RWPE1 (cell line): ENCODE measurements at regions not wholly inside any gene's neighbourhood (a gene's known extent, or its start where the extent isn't known, plus 50 kb on each side); places are given as distances from the start of the nearest gene placed in this dataset.

ENCODE experiments used
- CTCF ChIA-PET: fragments of 350-600 bp; sonication (Branson Sonifier 250); formaldehyde crosslinking; extraction: SDS; loops from one replicate; lab custom pipeline; 2021; lab: Yijun Ruan, JAX
- POLR2A ChIA-PET: fragments of 400-600 bp; formaldehyde crosslinking; extraction: SDS; loops from one replicate; lab custom pipeline; 2020; ENCODE audit warnings: antibody characterized with exemption; ENCODE audit not compliant: low non-redundant PET; lab: Yijun Ruan, JAX
- DNase-seq: peaks from one replicate; pipeline ENCODE4 v3.0.0; 2012; ENCODE audit warnings: low spot score
- H3K27ac ChIP-seq: fragments of 450-650 bp; 2 replicates; pipeline ENCODE4 v1.5.1; 2017
- TF ChIP-seq, protein P1 (sequence below): fragments of 450-650 bp; conservative IDR thresholded peaks from 2 replicates; pipeline ENCODE4 v1.5.1; 2017; ENCODE audit warnings: low read depth, mild to moderate bottlenecking

DNA sequence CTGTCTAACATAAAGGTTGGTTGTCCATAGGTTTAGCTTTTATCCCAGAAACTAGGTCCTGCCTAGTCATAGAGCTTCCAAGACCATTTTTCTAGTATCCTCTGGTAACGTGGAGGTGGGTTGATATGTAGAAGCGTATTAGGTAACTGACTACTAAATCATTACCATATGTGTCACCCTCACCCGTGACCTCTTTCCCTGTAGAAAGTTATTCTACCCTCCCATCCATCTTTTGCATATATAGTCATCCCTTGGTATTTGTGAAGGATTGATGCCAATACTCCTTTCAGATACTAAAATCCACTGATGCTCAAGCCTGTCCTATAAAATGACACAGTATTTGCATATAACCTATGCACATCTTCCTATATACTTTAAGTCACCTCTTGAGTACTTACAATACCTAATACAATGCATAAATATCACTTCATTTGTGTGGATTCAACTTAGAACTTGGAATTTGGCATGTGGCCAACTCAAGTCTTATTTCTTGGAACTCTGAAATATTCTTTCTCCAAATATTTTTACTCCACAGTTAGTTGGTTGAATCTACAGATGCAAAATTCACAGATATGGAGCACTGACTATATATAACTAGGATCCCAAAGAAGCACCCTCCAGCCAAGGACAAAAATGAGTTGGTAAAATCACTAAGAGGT is 497.0 kb upstream of the TENM4 start:
- DNase-seq = no peak

DNA sequence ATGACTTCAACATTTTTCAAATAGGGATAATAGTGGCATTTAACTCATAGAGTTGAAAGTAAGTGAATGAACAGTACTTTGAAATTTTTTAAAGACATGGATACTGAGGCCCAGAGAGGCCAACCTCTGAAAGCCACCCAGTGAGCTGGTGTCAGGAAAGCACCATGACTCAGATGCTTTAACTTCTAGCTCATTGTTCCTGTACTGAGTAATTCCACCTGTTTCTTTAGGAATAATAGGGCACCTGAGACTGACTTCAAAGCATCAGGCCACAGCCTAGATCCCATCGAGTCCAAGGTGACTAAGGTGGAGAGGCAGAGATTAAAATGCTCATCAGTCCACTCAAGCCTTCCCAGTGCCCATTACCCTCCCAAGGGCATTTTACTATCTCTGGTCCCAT is 491.8 kb upstream of the TENM4 start:
- POLR2A ChIA-PET = no interaction called here
- DNase-seq = no peak
- TF ChIP-seq, protein P1, sequence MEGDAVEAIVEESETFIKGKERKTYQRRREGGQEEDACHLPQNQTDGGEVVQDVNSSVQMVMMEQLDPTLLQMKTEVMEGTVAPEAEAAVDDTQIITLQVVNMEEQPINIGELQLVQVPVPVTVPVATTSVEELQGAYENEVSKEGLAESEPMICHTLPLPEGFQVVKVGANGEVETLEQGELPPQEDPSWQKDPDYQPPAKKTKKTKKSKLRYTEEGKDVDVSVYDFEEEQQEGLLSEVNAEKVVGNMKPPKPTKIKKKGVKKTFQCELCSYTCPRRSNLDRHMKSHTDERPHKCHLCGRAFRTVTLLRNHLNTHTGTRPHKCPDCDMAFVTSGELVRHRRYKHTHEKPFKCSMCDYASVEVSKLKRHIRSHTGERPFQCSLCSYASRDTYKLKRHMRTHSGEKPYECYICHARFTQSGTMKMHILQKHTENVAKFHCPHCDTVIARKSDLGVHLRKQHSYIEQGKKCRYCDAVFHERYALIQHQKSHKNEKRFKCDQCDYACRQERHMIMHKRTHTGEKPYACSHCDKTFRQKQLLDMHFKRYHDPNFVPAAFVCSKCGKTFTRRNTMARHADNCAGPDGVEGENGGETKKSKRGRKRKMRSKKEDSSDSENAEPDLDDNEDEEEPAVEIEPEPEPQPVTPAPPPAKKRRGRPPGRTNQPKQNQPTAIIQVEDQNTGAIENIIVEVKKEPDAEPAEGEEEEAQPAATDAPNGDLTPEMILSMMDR = no peak
- H3K27ac ChIP-seq = no peak overlapping the region
- CTCF ChIA-PET = no interaction called here

More for the DNA sequence above, 497.0 kb upstream of the TENM4 start:
- POLR2A ChIA-PET = no interaction called here
- no peak overlapping the region for H3K27ac ChIP-seq
- CTCF ChIA-PET = no interaction called here
- TF ChIP-seq, protein P1 = no peak

DNA sequence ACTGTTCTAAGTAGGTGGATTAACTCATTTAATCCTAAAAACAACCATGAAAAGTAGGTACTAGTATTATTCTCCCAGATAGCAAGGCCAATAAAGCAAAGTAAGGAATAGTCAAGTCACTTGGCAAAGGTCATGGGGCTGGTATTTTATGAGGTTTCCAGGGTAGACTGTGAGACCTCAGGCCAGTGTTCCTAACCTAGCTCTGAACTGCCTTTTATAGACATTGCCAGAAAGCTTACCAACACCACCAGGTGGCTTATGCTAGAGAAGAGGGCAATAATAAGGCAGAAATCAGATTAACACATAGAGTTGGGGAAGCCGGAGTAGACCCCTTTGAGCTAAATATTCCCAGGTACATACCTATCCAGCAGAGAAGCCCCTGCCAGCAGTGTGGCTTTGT is 490.9 kb upstream of the TENM4 start:
- POLR2A ChIA-PET = no interaction called here
- TF ChIP-seq, protein P1 = no peak
- H3K27ac ChIP-seq = no peak overlapping the region
- CTCF ChIA-PET = interaction anchor here (0.5 to 0.7 kb wide), 2 partner anchors 102 to 278 kb away, joined by 3 to 8 read pairs; no protein-coding TSS in a partner anchor
- no peak for DNase-seq

DNA sequence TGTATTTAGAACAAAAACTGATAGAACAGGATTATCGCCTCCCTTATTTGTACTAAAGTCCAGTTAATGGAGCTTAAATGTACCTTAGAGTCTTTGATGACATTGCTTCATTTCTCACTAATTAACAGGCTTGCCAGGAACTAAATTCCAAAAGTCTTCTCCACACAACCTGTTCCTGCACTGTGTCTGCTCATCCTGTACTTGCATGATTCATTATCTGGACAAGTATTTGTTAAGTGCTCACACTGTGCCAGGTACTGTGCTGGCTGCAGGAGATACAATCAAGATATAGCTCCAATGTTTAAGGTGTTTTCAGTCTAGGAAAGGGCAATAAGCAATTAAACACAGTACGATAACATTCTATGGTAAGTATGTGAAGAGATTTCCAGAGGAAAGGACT is 485.9 kb upstream of the TENM4 start:
- CTCF ChIA-PET = no interaction called here
- TF ChIP-seq, protein P1 = no peak
- DNase-seq = no peak
- no peak overlapping the region for H3K27ac ChIP-seq
- POLR2A ChIA-PET = no interaction called here

DNA sequence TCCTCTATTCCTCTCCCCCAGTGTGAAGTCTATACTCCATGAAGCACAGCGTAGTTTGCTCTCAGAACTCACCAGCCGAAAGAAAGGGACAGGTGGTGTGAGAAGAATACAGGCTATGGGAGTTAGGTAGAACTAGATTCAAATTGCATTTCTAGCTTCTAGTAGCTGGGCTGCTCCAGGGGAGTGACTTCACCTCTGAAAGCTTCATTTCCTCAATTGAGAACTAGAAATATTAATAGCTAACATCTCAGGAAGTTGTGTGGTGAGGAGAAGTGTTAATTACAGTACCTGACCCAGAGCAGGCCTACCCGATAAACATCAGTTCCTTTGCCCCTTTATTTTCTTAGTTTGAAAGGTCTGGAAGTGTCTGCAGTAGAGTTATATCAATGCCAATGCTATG is 484.7 kb upstream of the TENM4 start:
- TF ChIP-seq, protein P1 = no peak
- H3K27ac ChIP-seq = no peak overlapping the region
- DNase-seq = no peak
- CTCF ChIA-PET = no interaction called here
- POLR2A ChIA-PET = no interaction called here

DNA sequence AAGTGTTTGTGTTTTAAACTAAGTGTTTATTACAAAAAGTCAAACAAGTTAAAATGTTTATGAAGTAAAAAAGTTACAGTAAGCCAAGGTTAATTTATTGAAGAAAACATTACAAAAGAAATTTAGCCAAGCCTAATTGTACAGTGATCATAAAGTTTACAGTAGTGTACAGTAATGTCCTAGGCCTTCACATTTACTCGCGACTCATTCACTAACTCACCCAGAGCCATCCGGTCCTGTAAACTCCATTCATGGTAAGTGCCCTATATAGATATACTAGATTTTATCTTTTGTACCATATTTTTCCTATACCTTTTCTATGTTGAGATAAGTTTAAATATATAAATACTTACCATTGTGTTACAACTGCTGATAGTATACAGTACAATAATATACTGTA is 481.8 kb upstream of the TENM4 start:
- no peak overlapping the region for H3K27ac ChIP-seq
- CTCF ChIA-PET = no interaction called here
- no peak for DNase-seq
- POLR2A ChIA-PET = no interaction called here
- TF ChIP-seq, protein P1 = no peak
